ENCODE measurements at regions not wholly inside any gene's neighbourhood (a gene's known extent, or its start where the extent isn't known, plus 50 kb on each side); places are given as distances from the start of the nearest gene placed in this dataset.
"Not testable (repeated sequence)": the region's sequence is repeated elsewhere in the genome, so short reads cannot be mapped to it uniquely, and the experiment has no call there.

- no peak for DNase-seq
Measured at GRCh38 chr4:164229255-164229654, 524.7 kb upstream of the SMIM31 start.

- DNase-seq: no peak
Measured at GRCh38 chr4:164239433-164239832, 514.5 kb upstream of the SMIM31 start.

- no peak for DNase-seq
Measured at GRCh38 chr4:164239976-164240375, 514.0 kb upstream of the SMIM31 start.

GRCh38 chr4:164251257-164251656 is 502.7 kb upstream of the SMIM31 start:
- no peak for DNase-seq

- DNase-seq: no peak
Measured at GRCh38 chr4:164252286-164252685, 501.6 kb upstream of the SMIM31 start.

GRCh38 chr4:164261831-164262230 is 492.1 kb upstream of the SMIM31 start:
- DNase-seq: no peak

- not testable (repeated sequence) for DNase-seq
Measured at GRCh38 chr4:164262508-164262907, 491.4 kb upstream of the SMIM31 start.

- not testable (repeated sequence) for DNase-seq
Measured at GRCh38 chr4:164277414-164277813, 476.5 kb upstream of the SMIM31 start.

GRCh38 chr4:164287173-164287572 is 466.8 kb upstream of the SMIM31 start:
- DNase-seq: no peak

- DNase-seq: no peak
Measured at GRCh38 chr4:164288578-164288977, 465.4 kb upstream of the SMIM31 start.

- no peak for DNase-seq
Measured at GRCh38 chr4:164293203-164293602, 460.7 kb upstream of the SMIM31 start.

GRCh38 chr4:164293743-164294142 is 460.2 kb upstream of the SMIM31 start:
- DNase-seq: no peak

GRCh38 chr4:164301430-164301829 is 452.5 kb upstream of the SMIM31 start:
- DNase-seq: no peak

GRCh38 chr4:164304101-164304639 is 449.8 kb upstream of the SMIM31 start:
- no peak for DNase-seq

GRCh38 chr4:164304861-164305260 is 449.1 kb upstream of the SMIM31 start:
- DNase-seq: no peak

- DNase-seq: no peak
Measured at GRCh38 chr4:164307262-164307661, 446.7 kb upstream of the SMIM31 start.

GRCh38 chr4:164312671-164313070 is 441.3 kb upstream of the SMIM31 start:
- no peak for DNase-seq

- no peak for DNase-seq
Measured at GRCh38 chr4:164313853-164314252, 440.1 kb upstream of the SMIM31 start.

GRCh38 chr4:164318350-164318749 is 435.6 kb upstream of the SMIM31 start:
- DNase-seq: no peak

- DNase-seq: no peak
Measured at GRCh38 chr4:164319688-164320087, 434.2 kb upstream of the SMIM31 start.

- no peak for DNase-seq
Measured at GRCh38 chr4:164320847-164321246, 433.1 kb upstream of the SMIM31 start.

- DNase-seq: no peak
Measured at GRCh38 chr4:164326056-164326455, 427.9 kb upstream of the SMIM31 start.

- no peak for DNase-seq
Measured at GRCh38 chr4:164337219-164337944, 416.5 kb upstream of the SMIM31 start.

- DNase-seq: no peak
Measured at GRCh38 chr4:164343472-164343976, 410.4 kb upstream of the SMIM31 start.

GRCh38 chr4:164345756-164346155 is 408.2 kb upstream of the SMIM31 start:
- DNase-seq: no peak

Data from activated T-cell treated with anti-CD3 and anti-CD28 coated beads, Interleukin-2, amount 50 U/mL, for 1 hour (primary cell).